Stimulated activated naive CD8-positive, alpha-beta T cell treated with anti-CD3 and anti-CD28 coated beads, Interleukin-15, amount 100 ng/mL, for 72 hours (primary cell): ENCODE measurements at regions not wholly inside any gene's neighbourhood (a gene's known extent, or its start where the extent isn't known, plus 50 kb on each side); places are given as distances from the start of the nearest gene placed in this dataset.

Source experiments
- ATAC-seq: fragments of 150-1000 bp; cut with Tn5 transposase; 2 replicates; pipeline ENCODE4 v1.10.0; 2021; ENCODE audit warnings: mild to moderate bottlenecking, moderate library complexity
- DNase-seq, 2 donors: peaks; one replicate each; pipeline ENCODE4 v3.0.0; 2021 to 2022
- H3K27ac Mint-ChIP-seq, 2 donors: one replicate each; pipeline ENCODE4 v1.8.0; 2022; ENCODE audit warnings: mild to moderate bottlenecking in 2 of 2, mixed read lengths in 2 of 2, moderate library complexity in 2 of 2
- H3K27me3 Mint-ChIP-seq: one replicate; pipeline ENCODE4 v1.8.0; 2022; ENCODE audit warnings: mixed read lengths
- H3K4me1 Mint-ChIP-seq: one replicate; pipeline ENCODE4 v1.8.0; 2022; ENCODE audit warnings: mild to moderate bottlenecking, mixed read lengths
- H3K4me3 Mint-ChIP-seq, 2 donors: one replicate each; pipeline ENCODE4 v1.8.0; 2022; ENCODE audit warnings: mild to moderate bottlenecking in 2 of 2, mixed read lengths in 2 of 2, moderate library complexity in 1 of 2
- H3K9me3 Mint-ChIP-seq, 2 donors: one replicate each; pipeline ENCODE4 v1.8.0; 2022; ENCODE audit warnings: mixed read lengths in 2 of 2

DNA sequence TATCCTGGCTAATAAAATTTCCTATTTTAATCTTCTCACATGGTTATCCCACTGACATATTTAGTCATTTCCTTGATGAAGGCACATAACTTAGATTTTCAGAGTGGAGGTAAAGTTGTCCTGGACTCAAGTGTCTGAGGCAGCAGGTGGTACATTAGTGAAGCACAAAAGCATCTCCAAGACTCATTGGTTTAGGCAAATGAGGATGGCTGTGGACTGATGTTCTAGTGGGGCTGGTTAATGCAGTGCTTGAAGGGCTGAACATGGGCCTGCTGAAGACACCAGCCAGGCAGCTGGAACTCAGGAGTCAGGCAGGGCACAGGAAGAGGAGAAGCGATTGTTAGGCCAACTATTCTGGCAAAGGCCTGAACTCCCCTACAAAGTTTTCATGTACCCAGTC is 76.3 kb upstream of the SESN3 start:
- Mint-ChIP-seq H3K4me3 (no peak overlapping the region), H3K27me3 (no peaks in the 10 kb centered on the region), H3K9me3 (peaks cover 0 to 9% of the 10 kb centered on the region in 2 donors), H3K4me1 (peaks cover 6% of the 10 kb centered on the region), H3K27ac (no peak overlapping the region)
- no peak for ATAC-seq
- no peak for DNase-seq

DNA sequence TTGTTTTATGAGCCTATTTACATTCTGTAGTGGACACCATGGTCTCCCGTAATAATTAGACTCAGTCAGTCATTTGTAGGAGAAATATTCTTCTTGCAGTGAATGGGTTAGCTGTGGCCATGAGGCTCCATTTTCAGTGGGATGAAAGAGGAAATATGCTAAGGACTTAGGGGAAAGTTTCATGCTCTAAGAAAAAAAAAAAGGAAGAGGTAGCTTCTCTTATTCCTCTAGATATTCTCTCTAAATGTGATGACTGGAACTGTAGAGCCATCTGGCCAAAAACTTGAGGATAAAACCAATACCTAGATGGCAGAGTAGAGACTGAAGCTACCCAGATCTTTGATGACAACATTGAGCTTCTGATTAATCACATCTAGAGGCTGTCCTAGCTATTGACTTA is 75.8 kb upstream of the SESN3 start:
- no peak overlapping the region for H3K4me3 Mint-ChIP-seq
- ATAC-seq: no peak
- no peak overlapping the region for H3K27ac Mint-ChIP-seq
- peaks cover 0 to 9% of the 10 kb centered on the region in 2 donors for H3K9me3 Mint-ChIP-seq
- peaks cover 6% of the 10 kb centered on the region for H3K4me1 Mint-ChIP-seq
- DNase-seq: no peak
- H3K27me3 Mint-ChIP-seq: no peaks in the 10 kb centered on the region

DNA sequence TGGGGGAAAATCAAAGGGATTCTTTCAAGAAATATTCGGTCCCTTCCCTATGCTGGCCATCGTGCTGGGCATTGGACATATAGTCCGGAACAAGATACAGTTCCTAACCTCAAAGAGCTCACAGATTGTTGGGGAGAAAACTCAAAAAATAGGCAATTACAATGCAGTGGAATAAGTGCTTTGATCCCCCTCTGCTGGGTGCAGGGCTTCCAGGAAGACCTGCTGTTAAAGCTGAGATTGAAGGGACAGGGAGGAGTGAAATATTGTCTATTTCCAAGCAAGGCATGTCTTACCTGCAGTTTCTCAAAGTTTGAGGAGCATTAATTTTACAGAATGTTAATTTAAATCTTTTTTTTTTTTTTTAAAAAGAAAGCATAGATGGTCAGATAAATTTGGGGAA is 75.1 kb upstream of the SESN3 start:
- no peak for DNase-seq
- Mint-ChIP-seq H3K4me3 (no peak overlapping the region), H3K27ac (no peak overlapping the region), H3K27me3 (no peaks in the 10 kb centered on the region), H3K9me3 (peaks cover 0 to 9% of the 10 kb centered on the region in 2 donors), H3K4me1 (peaks cover 6% of the 10 kb centered on the region)
- ATAC-seq: no peak

DNA sequence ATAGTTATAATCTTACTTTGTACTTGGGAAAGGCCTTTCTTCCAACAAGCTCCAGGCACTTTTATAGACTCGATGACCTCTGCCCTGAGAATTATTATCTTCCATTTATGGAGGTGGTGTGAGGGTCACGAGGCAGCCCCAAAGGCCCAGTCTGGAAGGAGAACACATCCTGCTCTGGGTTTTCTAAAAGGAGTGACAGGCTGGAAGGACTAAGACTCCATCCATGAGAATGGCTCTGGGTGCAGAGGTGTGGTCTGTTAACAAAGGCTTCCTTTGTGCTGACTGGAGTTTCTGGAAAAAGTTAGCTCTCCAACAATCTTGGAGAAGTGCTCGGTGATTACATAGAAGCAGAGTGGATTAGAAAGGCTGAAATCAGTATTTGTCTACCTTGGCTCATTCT is 74.7 kb upstream of the SESN3 start:
- ATAC-seq: no peak
- H3K27ac Mint-ChIP-seq: no peak overlapping the region
- no peaks in the 10 kb centered on the region for H3K27me3 Mint-ChIP-seq
- peaks cover 0 to 9% of the 10 kb centered on the region in 2 donors for H3K9me3 Mint-ChIP-seq
- H3K4me1 Mint-ChIP-seq: peaks cover 6% of the 10 kb centered on the region
- no peak for DNase-seq
- no peak overlapping the region for H3K4me3 Mint-ChIP-seq

DNA sequence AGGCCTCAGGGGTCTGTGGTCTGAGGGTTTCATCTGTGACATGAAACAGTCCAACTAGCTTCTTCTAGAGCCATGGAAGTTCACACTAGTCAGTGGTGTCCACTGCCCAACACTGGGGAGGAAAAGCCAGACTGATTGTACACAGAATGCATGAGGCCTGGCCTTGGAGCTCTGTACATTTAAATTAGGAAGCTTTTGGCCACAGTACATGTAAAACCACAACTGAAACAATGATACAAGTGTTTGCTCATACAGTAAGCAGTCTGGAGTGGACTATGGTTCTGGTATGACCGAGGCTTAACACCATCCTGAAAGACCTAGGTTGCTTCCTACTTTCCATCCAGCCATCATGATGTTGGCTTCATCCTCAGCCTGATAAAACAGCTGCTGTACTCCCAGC is 73.8 kb upstream of the SESN3 start:
- Mint-ChIP-seq H3K4me1 (peaks cover 6% of the 10 kb centered on the region), H3K9me3 (peaks cover 0 to 2% of the 10 kb centered on the region in 2 donors), H3K27ac (no peak overlapping the region), H3K4me3 (no peak overlapping the region), H3K27me3 (no peaks in the 10 kb centered on the region)
- ATAC-seq (no peak), DNase-seq (no peak)

DNA sequence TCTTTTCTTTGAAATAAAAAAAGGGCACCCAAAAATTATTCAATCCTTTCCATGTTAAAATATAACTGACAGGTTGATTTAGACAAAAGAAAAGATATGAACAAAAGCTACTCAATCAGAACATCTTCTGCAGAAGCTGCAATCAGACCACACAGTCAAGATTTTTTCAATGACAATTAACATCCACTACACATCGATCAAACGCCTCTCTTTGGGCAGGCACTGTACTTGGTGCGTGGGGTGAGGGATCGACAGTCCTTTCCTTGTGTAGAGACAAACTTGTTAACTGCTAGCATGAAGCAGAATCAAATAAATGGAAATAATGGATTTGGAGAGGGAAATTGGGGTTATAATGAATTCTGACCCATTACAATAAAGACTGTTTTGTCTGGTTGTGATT is 71.2 kb upstream of the SESN3 start:
- no peak for ATAC-seq
- Mint-ChIP-seq H3K9me3 (no peaks in the 10 kb centered on the region), H3K4me3 (no peak overlapping the region), H3K27me3 (no peaks in the 10 kb centered on the region), H3K4me1 (peaks cover 22% of the 10 kb centered on the region), H3K27ac (no peak overlapping the region)
- no peak for DNase-seq

DNA sequence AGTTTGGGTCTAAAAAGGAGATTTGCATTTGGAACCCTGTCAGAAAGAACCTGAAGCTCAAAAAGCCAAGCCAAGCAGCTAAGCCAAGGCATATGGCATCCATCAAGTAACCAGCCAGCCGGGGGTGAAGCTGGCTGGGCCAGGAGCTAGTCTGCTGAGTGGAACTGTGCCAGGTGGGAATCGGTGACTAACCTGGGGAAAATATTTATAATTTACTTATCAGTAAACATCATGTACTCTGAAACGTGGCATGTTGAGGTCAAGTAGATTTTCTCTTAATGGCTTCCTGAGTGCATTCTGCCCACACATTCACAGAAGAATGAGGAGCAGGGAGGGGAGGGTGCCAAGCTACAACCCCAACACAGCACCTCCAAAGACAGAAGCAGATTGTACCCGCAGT is 70.5 kb upstream of the SESN3 start:
- DNase-seq: no peak
- no peak overlapping the region for H3K27ac Mint-ChIP-seq
- ATAC-seq: no peak
- H3K4me3 Mint-ChIP-seq: no peak overlapping the region
- peaks cover 30% of the 10 kb centered on the region for H3K4me1 Mint-ChIP-seq
- H3K9me3 Mint-ChIP-seq: no peaks in the 10 kb centered on the region
- H3K27me3 Mint-ChIP-seq: no peaks in the 10 kb centered on the region

GRCh38 chr11:95299078-95299679 is 68.2 kb upstream of the SESN3 start:
- H3K27ac Mint-ChIP-seq: no peak overlapping the region
- ATAC-seq (no peak), DNase-seq (no peak)
- no peaks in the 10 kb centered on the region for H3K9me3 Mint-ChIP-seq
- H3K27me3 Mint-ChIP-seq: no peaks in the 10 kb centered on the region
- peaks cover 30% of the 10 kb centered on the region for H3K4me1 Mint-ChIP-seq
- H3K4me3 Mint-ChIP-seq: peak overlapping the region in 1 of 2 donors; percentile 22

DNA sequence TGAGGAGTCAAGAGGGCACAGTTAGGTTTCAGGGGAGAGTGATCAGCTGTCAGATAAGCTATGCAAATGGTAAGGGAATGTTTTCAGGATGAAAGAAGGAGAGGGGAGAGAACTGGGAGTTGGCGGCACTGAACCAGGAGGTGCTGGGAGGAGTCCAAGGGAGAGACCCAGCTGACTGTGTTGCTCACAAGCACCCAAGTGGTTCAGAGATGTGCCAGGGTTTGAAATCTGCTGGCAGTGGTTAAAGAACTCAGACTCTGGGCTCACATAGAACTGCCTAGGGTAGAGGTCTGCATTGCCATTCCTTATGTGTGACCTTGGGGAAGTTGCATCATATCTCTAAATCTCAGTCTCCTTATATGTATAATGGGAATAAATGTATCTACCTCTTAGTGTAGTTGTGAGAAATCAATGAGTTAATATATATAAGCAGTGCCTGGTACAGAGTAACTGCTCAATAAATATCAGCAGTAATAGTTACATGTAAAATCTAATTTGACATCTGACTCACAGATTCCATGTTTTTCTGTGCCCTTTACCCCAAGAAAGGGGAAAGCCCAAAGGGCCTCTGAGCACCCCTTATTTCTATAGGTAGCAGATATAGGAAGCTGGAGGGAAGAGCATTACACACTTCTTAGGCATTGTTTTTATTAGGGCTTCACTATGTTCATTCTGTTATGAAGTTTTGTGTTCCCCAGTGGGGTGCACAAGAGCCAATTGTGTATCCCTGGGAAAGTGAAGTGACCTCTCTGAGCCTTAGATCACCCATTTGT is 66.9 kb upstream of the SESN3 start:
- H3K4me1 Mint-ChIP-seq: peaks cover 30% of the 10 kb centered on the region
- ATAC-seq: peak; percentile 18
- DNase-seq: no peak
- H3K27me3 Mint-ChIP-seq: no peaks in the 10 kb centered on the region
- H3K9me3 Mint-ChIP-seq: no peaks in the 10 kb centered on the region
- peak overlapping the region in 1 of 2 donors; percentile 2 for H3K27ac Mint-ChIP-seq
- no peak overlapping the region for H3K4me3 Mint-ChIP-seq

GRCh38 chr11:95296621-95297025 is 65.6 kb upstream of the SESN3 start:
- no peak for DNase-seq
- Mint-ChIP-seq H3K27me3 (no peaks in the 10 kb centered on the region), H3K4me1 (peaks cover 30% of the 10 kb centered on the region), H3K9me3 (no peaks in the 10 kb centered on the region), H3K27ac (no peak overlapping the region), H3K4me3 (no peak overlapping the region)
- no peak for ATAC-seq

DNA sequence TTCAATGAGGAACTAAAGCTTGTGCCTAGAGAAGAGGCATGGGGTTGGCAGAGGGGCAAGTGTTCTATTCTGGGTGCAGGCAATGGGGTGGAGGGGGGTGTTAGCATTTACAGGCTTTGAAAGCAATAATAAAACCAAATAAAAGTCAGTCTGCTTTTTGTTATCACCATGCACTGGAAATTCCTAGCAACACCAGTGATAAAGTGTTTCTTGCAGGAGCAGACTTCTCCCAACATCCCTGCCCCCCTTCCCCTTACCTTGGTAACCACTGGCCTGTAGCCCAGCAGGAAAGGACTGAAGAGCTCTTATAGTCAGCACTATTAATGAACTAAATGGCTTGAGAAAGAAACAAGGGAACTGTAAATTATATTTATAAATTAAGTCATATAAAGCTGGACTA is 65.2 kb upstream of the SESN3 start:
- H3K9me3 Mint-ChIP-seq: no peaks in the 10 kb centered on the region
- H3K4me1 Mint-ChIP-seq: peaks cover 30% of the 10 kb centered on the region
- H3K27ac Mint-ChIP-seq: no peak overlapping the region
- ATAC-seq (no peak), DNase-seq (no peak)
- H3K27me3 Mint-ChIP-seq: no peaks in the 10 kb centered on the region
- no peak overlapping the region for H3K4me3 Mint-ChIP-seq

GRCh38 chr11:95295382-95296149 is 64.6 kb upstream of the SESN3 start:
- no peak overlapping the region for H3K27ac Mint-ChIP-seq
- peaks cover 30% of the 10 kb centered on the region for H3K4me1 Mint-ChIP-seq
- no peaks in the 10 kb centered on the region for H3K9me3 Mint-ChIP-seq
- DNase-seq (no peak), ATAC-seq (no peak)
- no peaks in the 10 kb centered on the region for H3K27me3 Mint-ChIP-seq
- H3K4me3 Mint-ChIP-seq: no peak overlapping the region

DNA sequence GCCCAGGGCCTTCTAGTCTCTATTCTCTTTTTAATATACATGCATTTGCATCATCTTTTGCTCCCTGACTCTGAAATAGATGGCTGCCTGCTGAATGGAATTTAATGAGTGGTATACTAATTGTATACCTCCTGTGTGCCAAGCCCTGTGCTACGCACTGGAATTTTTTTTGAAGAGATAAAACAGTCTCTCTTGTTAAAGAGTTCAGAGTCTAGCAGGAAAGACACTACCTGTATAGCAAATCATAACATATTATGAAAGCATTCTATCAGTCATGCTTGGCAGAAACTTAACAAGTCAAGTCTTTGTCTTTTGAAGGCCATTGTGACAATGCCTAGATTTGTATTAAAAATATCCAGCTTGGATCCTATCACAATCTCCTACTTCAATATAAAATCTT is 63.7 kb upstream of the SESN3 start:
- H3K27me3 Mint-ChIP-seq: no peaks in the 10 kb centered on the region
- ATAC-seq (no peak), DNase-seq (no peak)
- H3K4me3 Mint-ChIP-seq: no peak overlapping the region
- no peaks in the 10 kb centered on the region for H3K9me3 Mint-ChIP-seq
- H3K4me1 Mint-ChIP-seq: peaks cover 30% of the 10 kb centered on the region
- no peak overlapping the region for H3K27ac Mint-ChIP-seq

DNA sequence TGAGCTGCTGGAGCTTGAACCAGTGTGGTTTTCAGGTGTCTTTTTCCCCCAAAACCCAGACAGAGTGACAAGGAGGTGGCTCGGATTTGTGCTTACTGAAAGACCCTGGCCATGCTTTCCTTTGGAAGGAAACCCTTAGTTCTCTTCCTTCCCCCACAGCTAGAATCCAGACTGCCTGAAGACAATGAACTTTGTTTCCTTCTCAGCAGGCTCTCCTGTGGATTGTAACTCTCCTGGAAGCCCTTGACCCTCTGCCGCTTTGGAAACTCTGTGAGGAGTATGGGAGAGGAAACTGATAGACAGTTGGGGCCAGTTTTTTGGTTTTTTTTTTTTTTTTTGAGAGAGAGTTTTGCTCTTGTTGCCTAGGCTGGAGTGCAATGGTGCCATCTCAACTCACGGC is 62.1 kb upstream of the SESN3 start:
- ATAC-seq (no peak), DNase-seq (no peak)
- no peaks in the 10 kb centered on the region for H3K27me3 Mint-ChIP-seq
- no peaks in the 10 kb centered on the region for H3K9me3 Mint-ChIP-seq
- peaks cover 15% of the 10 kb centered on the region for H3K4me1 Mint-ChIP-seq
- H3K4me3 Mint-ChIP-seq: no peak overlapping the region
- no peak overlapping the region for H3K27ac Mint-ChIP-seq

GRCh38 chr11:95291946-95292345 is 60.9 kb upstream of the SESN3 start:
- Mint-ChIP-seq H3K4me1 (peaks cover 5% of the 10 kb centered on the region), H3K4me3 (no peak overlapping the region), H3K27me3 (no peaks in the 10 kb centered on the region), H3K9me3 (no peaks in the 10 kb centered on the region), H3K27ac (no peak overlapping the region)
- DNase-seq: no peak
- ATAC-seq: no peak

DNA sequence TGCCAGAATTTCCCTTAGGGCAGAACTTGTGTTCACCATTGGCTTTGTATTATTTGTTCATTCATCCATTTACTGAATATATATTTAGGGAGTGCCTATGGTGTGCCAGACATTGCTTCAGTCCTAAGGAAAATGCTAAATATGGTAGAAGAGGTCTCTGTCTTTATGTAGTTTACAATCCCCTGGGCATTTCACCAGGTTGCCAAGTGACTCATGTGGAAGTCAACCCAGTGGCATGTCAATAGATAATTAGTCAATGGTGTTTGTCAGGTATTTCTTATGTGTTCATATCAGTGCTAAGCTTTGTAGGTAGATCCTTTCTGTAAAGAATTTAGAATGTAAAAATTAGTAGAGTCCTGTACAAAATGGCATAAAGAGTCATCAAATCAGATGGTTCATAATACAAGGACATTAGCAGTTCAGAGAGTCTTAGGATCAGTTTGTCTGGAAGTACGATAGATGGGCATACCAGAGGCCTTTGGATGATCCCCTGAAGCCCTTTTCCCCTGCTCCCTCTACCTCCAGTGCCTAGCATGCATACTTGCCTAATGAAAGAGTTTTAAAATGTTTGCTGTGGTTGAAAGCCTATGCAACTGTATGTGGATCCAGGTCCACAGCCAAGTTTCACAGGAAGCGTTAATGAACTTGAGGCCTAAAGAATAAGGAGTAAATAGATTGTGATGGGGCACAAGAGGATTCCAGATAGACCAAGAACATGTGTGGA is 58.5 kb upstream of the SESN3 start:
- no peak for DNase-seq
- Mint-ChIP-seq H3K4me3 (no peak overlapping the region), H3K27ac (no peak overlapping the region), H3K27me3 (no peaks in the 10 kb centered on the region), H3K4me1 (peaks cover 2% of the 10 kb centered on the region), H3K9me3 (no peaks in the 10 kb centered on the region)
- ATAC-seq: no peak
